HG03135 (cell line): ENCODE measurements at regions not wholly inside any gene's neighbourhood (a gene's known extent, or its start where the extent isn't known, plus 50 kb on each side); places are given as distances from the start of the nearest gene placed in this dataset.

Experiments used
- ATAC-seq: cut with Tn5 transposase; IDR thresholded peaks from one replicate; pipeline ENCODE4 v1.9.1; 2021; ENCODE audit warnings: mild to moderate bottlenecking, moderate library complexity; ENCODE audit not compliant: unreplicated experiment

- ATAC-seq = no peak
Measured at GRCh38 chr16:73768786-73769203, 527.8 kb upstream of the PSMD7 start.

GRCh38 chr16:73764321-73764720 is 532.3 kb upstream of the PSMD7 start:
- no peak for ATAC-seq

GRCh38 chr16:73756289-73757178 is 540.1 kb upstream of the PSMD7 start:
- ATAC-seq = no peak

- no peak for ATAC-seq
Measured at GRCh38 chr16:73753931-73754330, 542.7 kb upstream of the PSMD7 start.

GRCh38 chr16:73750639-73751038 is 546.0 kb upstream of the PSMD7 start:
- no peak for ATAC-seq

GRCh38 chr16:73747328-73747727 is 549.3 kb upstream of the PSMD7 start:
- ATAC-seq = no peak

- no peak for ATAC-seq
Measured at GRCh38 chr16:73746554-73746953, 550.1 kb upstream of the PSMD7 start.

- no peak for ATAC-seq
Measured at GRCh38 chr16:73743665-73744496, 552.7 kb upstream of the PSMD7 start.

- no peak for ATAC-seq
Measured at GRCh38 chr16:73739049-73739769, 557.4 kb upstream of the PSMD7 start.

- no peak for ATAC-seq
Measured at GRCh38 chr16:73738266-73738665, 558.3 kb upstream of the PSMD7 start.

GRCh38 chr16:73737637-73738036 is 559.0 kb upstream of the PSMD7 start:
- no peak for ATAC-seq

GRCh38 chr16:73735954-73736353 is 560.7 kb upstream of the PSMD7 start:
- no peak for ATAC-seq

- no peak for ATAC-seq
Measured at GRCh38 chr16:73735018-73735417, 561.6 kb upstream of the PSMD7 start.

- no peak for ATAC-seq
Measured at GRCh38 chr16:73732681-73733080, 563.9 kb upstream of the PSMD7 start.

- ATAC-seq = no peak
Measured at GRCh38 chr16:73732143-73732542, 564.5 kb upstream of the PSMD7 start.

GRCh38 chr16:73730481-73731090 is 566.0 kb upstream of the PSMD7 start:
- ATAC-seq = no peak

- ATAC-seq = no peak
Measured at GRCh38 chr16:73725156-73725555, 571.5 kb upstream of the PSMD7 start.

- ATAC-seq = no peak
Measured at GRCh38 chr16:73724503-73724902, 572.1 kb upstream of the PSMD7 start.

- no peak for ATAC-seq
Measured at GRCh38 chr16:73717266-73717974, 579.2 kb upstream of the PSMD7 start.

- ATAC-seq = no peak
Measured at GRCh38 chr16:73714976-73715375, 581.6 kb upstream of the PSMD7 start.
